ENCODE measurements at regions not wholly inside any gene's neighbourhood (a gene's known extent, or its start where the extent isn't known, plus 50 kb on each side); places are given as distances from the start of the nearest gene placed in this dataset.
"Not testable (repeated sequence)": the region's sequence is repeated elsewhere in the genome, so short reads cannot be mapped to it uniquely, and the experiment has no call there.

- Mint-ChIP-seq H3K4me1 (ENCODE audit: low read depth in 2 of 2) (peaks cover 0 to 3% of the 10 kb centered on the region in 2 donors), H3K27me3 (peaks cover 40 to 53% of the 10 kb centered on the region in 2 donors), H3K9me3 (peaks cover 0 to 9% of the 10 kb centered on the region in 2 donors), H3K27ac (no peak overlapping the region), H3K36me3 (ENCODE audit: insufficient read depth) (peaks cover 3% of the 10 kb centered on the region), H3K4me3 (no peak overlapping the region)
- ATAC-seq (replicated peaks) (no peak), DNase-seq (no peak)
Observed at GRCh38 chr7:138169441-138169851, 93.2 kb downstream of the AKR1D1 start.

GRCh38 chr7:138170298-138170697 lies 94.0 kb downstream of the AKR1D1 start:
- no peak overlapping the region for H3K4me3 Mint-ChIP-seq
- peaks cover 47 to 53% of the 10 kb centered on the region in 2 donors for H3K27me3 Mint-ChIP-seq
- peaks cover 3% of the 10 kb centered on the region for H3K36me3 Mint-ChIP-seq (ENCODE audit: insufficient read depth)
- no peak for ATAC-seq (replicated peaks)
- no peak overlapping the region for H3K27ac Mint-ChIP-seq
- peaks cover 0 to 3% of the 10 kb centered on the region in 2 donors for H3K4me1 Mint-ChIP-seq (ENCODE audit: low read depth in 2 of 2)
- H3K9me3 Mint-ChIP-seq: peaks cover 0 to under 1% of the 10 kb centered on the region in 2 donors
- no peak for DNase-seq

- no peak overlapping the region for H3K4me3 Mint-ChIP-seq
- no peak for DNase-seq
- no peak for ATAC-seq (replicated peaks)
Observed at GRCh38 chr7:138170959-138171703, 94.9 kb downstream of the AKR1D1 start.

GRCh38 chr7:138173548-138173947 lies 97.3 kb downstream of the AKR1D1 start:
- Mint-ChIP-seq H3K9me3 (no peaks in the 10 kb centered on the region), H3K36me3 (ENCODE audit: insufficient read depth) (peaks cover 3% of the 10 kb centered on the region), H3K4me3 (no peak overlapping the region), H3K4me1 (ENCODE audit: low read depth in 2 of 2) (peaks cover 0 to 3% of the 10 kb centered on the region in 2 donors), H3K27ac (no peak overlapping the region), H3K27me3 (peaks cover 41 to 44% of the 10 kb centered on the region in 2 donors)
- DNase-seq: no peak
- no peak for ATAC-seq (replicated peaks)

More at GRCh38 chr7:138170959-138171703, 94.9 kb downstream of the AKR1D1 start:
- no peaks in the 10 kb centered on the region for H3K9me3 Mint-ChIP-seq
- no peak overlapping the region for H3K27ac Mint-ChIP-seq
- peaks cover 48 to 53% of the 10 kb centered on the region in 2 donors for H3K27me3 Mint-ChIP-seq
- H3K36me3 Mint-ChIP-seq (ENCODE audit: insufficient read depth): peaks cover 3% of the 10 kb centered on the region
- peaks cover 0 to 3% of the 10 kb centered on the region in 2 donors for H3K4me1 Mint-ChIP-seq (ENCODE audit: low read depth in 2 of 2)

GRCh38 chr7:138176060-138176459 lies 99.8 kb downstream of the AKR1D1 start:
- Mint-ChIP-seq H3K27ac (no peak overlapping the region), H3K36me3 (ENCODE audit: insufficient read depth) (peaks cover 3% of the 10 kb centered on the region), H3K4me1 (ENCODE audit: low read depth in 2 of 2) (peaks cover 0 to 3% of the 10 kb centered on the region in 2 donors), H3K27me3 (peaks cover 21% of the 10 kb centered on the region in 2 donors), H3K9me3 (no peaks in the 10 kb centered on the region), H3K4me3 (no peak overlapping the region)
- DNase-seq: no peak
- ATAC-seq (replicated peaks): no peak

GRCh38 chr7:138184191-138184590 lies 107.9 kb downstream of the AKR1D1 start:
- Mint-ChIP-seq H3K36me3 (ENCODE audit: insufficient read depth) (no peaks in the 10 kb centered on the region), H3K27me3 (peaks cover 0 to 6% of the 10 kb centered on the region in 2 donors), H3K4me3 (no peak overlapping the region), H3K9me3 (peaks cover 0 to 2% of the 10 kb centered on the region in 2 donors), H3K27ac (no peak overlapping the region), H3K4me1 (ENCODE audit: low read depth in 2 of 2) (no peaks in the 10 kb centered on the region)
- no peak for ATAC-seq (replicated peaks)
- no peak for DNase-seq

GRCh38 chr7:138185132-138185908 lies 109.1 kb downstream of the AKR1D1 start:
- H3K4me3 Mint-ChIP-seq: no peak overlapping the region
- DNase-seq: no peak
- no peaks in the 10 kb centered on the region for H3K4me1 Mint-ChIP-seq (ENCODE audit: low read depth in 2 of 2)
- H3K36me3 Mint-ChIP-seq (ENCODE audit: insufficient read depth): no peaks in the 10 kb centered on the region
- no peak overlapping the region for H3K27ac Mint-ChIP-seq
- H3K9me3 Mint-ChIP-seq: peaks cover 0 to 2% of the 10 kb centered on the region in 2 donors
- H3K27me3 Mint-ChIP-seq: peaks cover 0 to 6% of the 10 kb centered on the region in 2 donors
- no peak for ATAC-seq (replicated peaks)

GRCh38 chr7:138186951-138187351 lies 110.7 kb downstream of the AKR1D1 start:
- ATAC-seq (replicated peaks): no peak
- H3K9me3 Mint-ChIP-seq: peaks cover 0 to 2% of the 10 kb centered on the region in 2 donors
- H3K27me3 Mint-ChIP-seq: peaks cover 0 to 6% of the 10 kb centered on the region in 2 donors
- DNase-seq: no peak
- no peaks in the 10 kb centered on the region for H3K4me1 Mint-ChIP-seq (ENCODE audit: low read depth in 2 of 2)
- H3K27ac Mint-ChIP-seq: no peak overlapping the region
- no peak overlapping the region for H3K4me3 Mint-ChIP-seq
- H3K36me3 Mint-ChIP-seq (ENCODE audit: insufficient read depth): no peaks in the 10 kb centered on the region

GRCh38 chr7:138188290-138188858 lies 112.1 kb downstream of the AKR1D1 start:
- H3K9me3 Mint-ChIP-seq: peaks cover 0 to 2% of the 10 kb centered on the region in 2 donors
- no peak overlapping the region for H3K4me3 Mint-ChIP-seq
- H3K36me3 Mint-ChIP-seq (ENCODE audit: insufficient read depth): no peaks in the 10 kb centered on the region
- DNase-seq (no peak), ATAC-seq (replicated peaks) (no peak)
- H3K27me3 Mint-ChIP-seq: peaks cover 0 to 6% of the 10 kb centered on the region in 2 donors
- no peaks in the 10 kb centered on the region for H3K4me1 Mint-ChIP-seq (ENCODE audit: low read depth in 2 of 2)
- no peak overlapping the region for H3K27ac Mint-ChIP-seq

- no peaks in the 10 kb centered on the region for H3K36me3 Mint-ChIP-seq (ENCODE audit: insufficient read depth)
- DNase-seq: no peak
- ATAC-seq (replicated peaks): no peak
- H3K9me3 Mint-ChIP-seq: no peaks in the 10 kb centered on the region
- no peaks in the 10 kb centered on the region for H3K4me1 Mint-ChIP-seq (ENCODE audit: low read depth in 2 of 2)
- H3K27me3 Mint-ChIP-seq: peaks cover 0 to 12% of the 10 kb centered on the region in 2 donors
- no peak overlapping the region for H3K27ac Mint-ChIP-seq
- no peak overlapping the region for H3K4me3 Mint-ChIP-seq
Observed at GRCh38 chr7:138194567-138194966, 118.3 kb downstream of the AKR1D1 start.

GRCh38 chr7:138195151-138195571 lies 118.9 kb downstream of the AKR1D1 start:
- Mint-ChIP-seq H3K4me3 (no peak overlapping the region), H3K27ac (no peak overlapping the region), H3K9me3 (no peaks in the 10 kb centered on the region), H3K27me3 (peaks cover 1 to 13% of the 10 kb centered on the region in 2 donors), H3K36me3 (ENCODE audit: insufficient read depth) (no peaks in the 10 kb centered on the region), H3K4me1 (ENCODE audit: low read depth in 2 of 2) (no peaks in the 10 kb centered on the region)
- DNase-seq (no peak), ATAC-seq (replicated peaks) (no peak)

GRCh38 chr7:138196503-138196946 lies 120.3 kb downstream of the AKR1D1 start:
- peaks cover 11 to 19% of the 10 kb centered on the region in 2 donors for H3K27me3 Mint-ChIP-seq
- not testable (repeated sequence) for DNase-seq; H3K9me3 Mint-ChIP-seq; H3K27ac Mint-ChIP-seq; ATAC-seq (replicated peaks); H3K4me1 Mint-ChIP-seq (ENCODE audit: low read depth in 2 of 2); H3K4me3 Mint-ChIP-seq; H3K36me3 Mint-ChIP-seq (ENCODE audit: insufficient read depth)

Measured in effector memory CD8-positive, alpha-beta T cell (primary cell).